ENCODE measurements at regions not wholly inside any gene's neighbourhood (a gene's known extent, or its start where the extent isn't known, plus 50 kb on each side); places are given as distances from the start of the nearest gene placed in this dataset.

- H3K27ac ChIP-seq (ENCODE audit: low read length, poor library complexity, severe bottlenecking), result no peak overlapping the region
- H2AFZ ChIP-seq (ENCODE audit: low read depth, low read length), result no peak overlapping the region
- no peak overlapping the region for H2AK5ac ChIP-seq (ENCODE audit: low read length, severe bottlenecking)
- no peak overlapping the region for H3K4me3 ChIP-seq (ENCODE audit: insufficient read depth in 1 of 2, low read depth in 1 of 2, low read length in 2 of 2)
- H3K27me3 ChIP-seq (ENCODE audit: control insufficient read depth in 1 of 2, insufficient read depth in 1 of 2, low read length in 2 of 2), result no peaks in the 10 kb centered on the region
- no peak overlapping the region for H2BK15ac ChIP-seq (ENCODE audit: low read depth, poor library complexity, severe bottlenecking)
- H3K9ac ChIP-seq (ENCODE audit: low read length), result no peak overlapping the region
- H2BK5ac ChIP-seq (ENCODE audit: low read depth, low read length, poor library complexity, severe bottlenecking), result no peak overlapping the region
- H2BK12ac ChIP-seq (ENCODE audit: low read length in 2 of 2), result no peak overlapping the region
- no peak overlapping the region for H3K4me2 ChIP-seq (ENCODE audit: low read length, poor library complexity, severe bottlenecking)
- H3K36me3 ChIP-seq (ENCODE audit: control insufficient read depth in 1 of 2, insufficient read depth in 2 of 2, low read depth in 1 of 2, low read length in 2 of 2), result no peaks in the 10 kb centered on the region
- H3K14ac ChIP-seq (ENCODE audit: low read length in 2 of 2), result no peak overlapping the region
- no peak for DNase-seq
- 92% methylated on average over 1 of the region's 1 CpG for WGBS
- H2BK120ac ChIP-seq (ENCODE audit: low read depth, low read length), result no peak overlapping the region
- no peak overlapping the region for H3K4ac ChIP-seq (ENCODE audit: low read depth in 1 of 2, low read length in 2 of 2)
- H3K9me3 ChIP-seq (ENCODE audit: control insufficient read depth, low read length), result no peaks in the 10 kb centered on the region
- H4K91ac ChIP-seq (ENCODE audit: low read length), result no peak overlapping the region
- H3K4me1 ChIP-seq (ENCODE audit: control insufficient read depth, insufficient read depth, low read depth, low read length), result no peaks in the 10 kb centered on the region
- no peak overlapping the region for H3K23ac ChIP-seq (ENCODE audit: low read length in 2 of 2)
- H3K18ac ChIP-seq (ENCODE audit: low read depth in 1 of 2, low read length in 2 of 2), result no peak overlapping the region
- no peaks in the 10 kb centered on the region for H3K79me1 ChIP-seq (replicated peaks; ENCODE audit: low read length, poor library complexity, severe bottlenecking)
- H4K8ac ChIP-seq (ENCODE audit: low read length), result no peak overlapping the region
Measured at GRCh38 chr2:207465894-207466293, 63.9 kb upstream of the CREB1 start.

- no peaks in the 10 kb centered on the region for H3K36me3 ChIP-seq (ENCODE audit: control insufficient read depth in 1 of 2, insufficient read depth in 2 of 2, low read depth in 1 of 2, low read length in 2 of 2)
- no peaks in the 10 kb centered on the region for H3K79me1 ChIP-seq (replicated peaks; ENCODE audit: low read length, poor library complexity, severe bottlenecking)
- no peak overlapping the region for H2AFZ ChIP-seq (ENCODE audit: low read depth, low read length)
- H3K27me3 ChIP-seq (ENCODE audit: control insufficient read depth in 1 of 2, insufficient read depth in 1 of 2, low read length in 2 of 2), result no peaks in the 10 kb centered on the region
- no peak overlapping the region for H3K23ac ChIP-seq (ENCODE audit: low read length in 2 of 2)
- no peak overlapping the region for H3K4me3 ChIP-seq (ENCODE audit: insufficient read depth in 1 of 2, low read depth in 1 of 2, low read length in 2 of 2)
- peak overlapping the region; percentile 75 to 90 for H2BK12ac ChIP-seq (ENCODE audit: low read length in 2 of 2)
- H3K4ac ChIP-seq (ENCODE audit: low read depth in 1 of 2, low read length in 2 of 2), result peak overlapping the region; percentile 47 to 80
- peak; percentile 68 for DNase-seq
- no peak overlapping the region for H3K4me2 ChIP-seq (ENCODE audit: low read length, poor library complexity, severe bottlenecking)
- WGBS, result 42% methylated on average over 6 of the region's 6 CpGs
- H3K9me3 ChIP-seq (ENCODE audit: control insufficient read depth, low read length), result no peaks in the 10 kb centered on the region
- H2BK5ac ChIP-seq (ENCODE audit: low read depth, low read length, poor library complexity, severe bottlenecking), result no peak overlapping the region
- H2BK120ac ChIP-seq (ENCODE audit: low read depth, low read length), result no peak overlapping the region
- H3K14ac ChIP-seq (ENCODE audit: low read length in 2 of 2), result no peak overlapping the region
- H2AK5ac ChIP-seq (ENCODE audit: low read length, severe bottlenecking), result no peak overlapping the region
- H2BK15ac ChIP-seq (ENCODE audit: low read depth, poor library complexity, severe bottlenecking), result peak overlapping the region; percentile 70
- H3K9ac ChIP-seq (ENCODE audit: low read length), result peak overlapping the region; percentile 71
- H3K18ac ChIP-seq (ENCODE audit: low read depth in 1 of 2, low read length in 2 of 2), result peak overlapping the region; percentile 77 to 81
- H4K8ac ChIP-seq (ENCODE audit: low read length), result no peak overlapping the region
- no peak overlapping the region for H3K27ac ChIP-seq (ENCODE audit: low read length, poor library complexity, severe bottlenecking)
- H4K91ac ChIP-seq (ENCODE audit: low read length), result peak overlapping the region; percentile 78
- peaks cover 3% of the 10 kb centered on the region for H3K4me1 ChIP-seq (ENCODE audit: control insufficient read depth, insufficient read depth, low read depth, low read length)
Measured at GRCh38 chr2:207467716-207468347, 61.9 kb upstream of the CREB1 start.

GRCh38 chr2:207468488-207468887, 61.3 kb upstream of the CREB1 start:
- H3K36me3 ChIP-seq (ENCODE audit: control insufficient read depth in 1 of 2, insufficient read depth in 2 of 2, low read depth in 1 of 2, low read length in 2 of 2), result no peaks in the 10 kb centered on the region
- no peaks in the 10 kb centered on the region for H3K27me3 ChIP-seq (ENCODE audit: control insufficient read depth in 1 of 2, insufficient read depth in 1 of 2, low read length in 2 of 2)
- H3K23ac ChIP-seq (ENCODE audit: low read length in 2 of 2), result no peak overlapping the region
- H3K79me1 ChIP-seq (replicated peaks; ENCODE audit: low read length, poor library complexity, severe bottlenecking), result peaks cover under 1% of the 10 kb centered on the region
- H2BK15ac ChIP-seq (ENCODE audit: low read depth, poor library complexity, severe bottlenecking), result peak overlapping the region; percentile 70
- WGBS, result 83% methylated on average over 3 of the region's 4 CpGs
- H2BK12ac ChIP-seq (ENCODE audit: low read length in 2 of 2), result peak overlapping the region in 1 of 2 experiments; percentile 81
- peaks cover 3% of the 10 kb centered on the region for H3K4me1 ChIP-seq (ENCODE audit: control insufficient read depth, insufficient read depth, low read depth, low read length)
- peak overlapping the region; percentile 23 for H2BK120ac ChIP-seq (ENCODE audit: low read depth, low read length)
- H2AK5ac ChIP-seq (ENCODE audit: low read length, severe bottlenecking), result peak overlapping the region; percentile 2
- H3K4ac ChIP-seq (ENCODE audit: low read depth in 1 of 2, low read length in 2 of 2), result peak overlapping the region in 1 of 2 experiments; percentile 71
- H4K91ac ChIP-seq (ENCODE audit: low read length), result no peak overlapping the region
- no peak for DNase-seq
- no peak overlapping the region for H3K4me3 ChIP-seq (ENCODE audit: insufficient read depth in 1 of 2, low read depth in 1 of 2, low read length in 2 of 2)
- no peak overlapping the region for H3K4me2 ChIP-seq (ENCODE audit: low read length, poor library complexity, severe bottlenecking)
- H3K14ac ChIP-seq (ENCODE audit: low read length in 2 of 2), result no peak overlapping the region
- no peak overlapping the region for H2BK5ac ChIP-seq (ENCODE audit: low read depth, low read length, poor library complexity, severe bottlenecking)
- peak overlapping the region in 1 of 2 experiments; percentile 77 for H3K18ac ChIP-seq (ENCODE audit: low read depth in 1 of 2, low read length in 2 of 2)
- no peaks in the 10 kb centered on the region for H3K9me3 ChIP-seq (ENCODE audit: control insufficient read depth, low read length)
- H4K8ac ChIP-seq (ENCODE audit: low read length), result no peak overlapping the region
- no peak overlapping the region for H3K27ac ChIP-seq (ENCODE audit: low read length, poor library complexity, severe bottlenecking)
- H3K9ac ChIP-seq (ENCODE audit: low read length), result no peak overlapping the region
- H2AFZ ChIP-seq (ENCODE audit: low read depth, low read length), result no peak overlapping the region

GRCh38 chr2:207469451-207469850, 60.3 kb upstream of the CREB1 start:
- no peak overlapping the region for H2BK15ac ChIP-seq (ENCODE audit: low read depth, poor library complexity, severe bottlenecking)
- no peak overlapping the region for H3K9ac ChIP-seq (ENCODE audit: low read length)
- no peaks in the 10 kb centered on the region for H3K9me3 ChIP-seq (ENCODE audit: control insufficient read depth, low read length)
- H3K18ac ChIP-seq (ENCODE audit: low read depth in 1 of 2, low read length in 2 of 2), result no peak overlapping the region
- H2BK120ac ChIP-seq (ENCODE audit: low read depth, low read length), result no peak overlapping the region
- H3K4me2 ChIP-seq (ENCODE audit: low read length, poor library complexity, severe bottlenecking), result no peak overlapping the region
- H4K91ac ChIP-seq (ENCODE audit: low read length), result no peak overlapping the region
- H2AK5ac ChIP-seq (ENCODE audit: low read length, severe bottlenecking), result peak overlapping the region; percentile 5
- no peak overlapping the region for H2BK5ac ChIP-seq (ENCODE audit: low read depth, low read length, poor library complexity, severe bottlenecking)
- no peak overlapping the region for H3K14ac ChIP-seq (ENCODE audit: low read length in 2 of 2)
- no peak overlapping the region for H2AFZ ChIP-seq (ENCODE audit: low read depth, low read length)
- H2BK12ac ChIP-seq (ENCODE audit: low read length in 2 of 2), result peak overlapping the region in 1 of 2 experiments; percentile 51
- peaks cover 3% of the 10 kb centered on the region for H3K4me1 ChIP-seq (ENCODE audit: control insufficient read depth, insufficient read depth, low read depth, low read length)
- H3K27ac ChIP-seq (ENCODE audit: low read length, poor library complexity, severe bottlenecking), result no peak overlapping the region
- no peak overlapping the region for H3K4ac ChIP-seq (ENCODE audit: low read depth in 1 of 2, low read length in 2 of 2)
- peaks cover 1% of the 10 kb centered on the region for H3K79me1 ChIP-seq (replicated peaks; ENCODE audit: low read length, poor library complexity, severe bottlenecking)
- H3K4me3 ChIP-seq (ENCODE audit: insufficient read depth in 1 of 2, low read depth in 1 of 2, low read length in 2 of 2), result no peak overlapping the region
- no peaks in the 10 kb centered on the region for H3K27me3 ChIP-seq (ENCODE audit: control insufficient read depth in 1 of 2, insufficient read depth in 1 of 2, low read length in 2 of 2)
- H3K23ac ChIP-seq (ENCODE audit: low read length in 2 of 2), result no peak overlapping the region
- H4K8ac ChIP-seq (ENCODE audit: low read length), result no peak overlapping the region
- no peaks in the 10 kb centered on the region for H3K36me3 ChIP-seq (ENCODE audit: control insufficient read depth in 1 of 2, insufficient read depth in 2 of 2, low read depth in 1 of 2, low read length in 2 of 2)
- WGBS, result 96% methylated on average over 6 of the region's 6 CpGs
- no peak for DNase-seq

Measured in mesenchymal stem cell (in vitro differentiated cells and primary cell).